ENCODE measurements at regions not wholly inside any gene's neighbourhood (a gene's known extent, or its start where the extent isn't known, plus 50 kb on each side); places are given as distances from the start of the nearest gene placed in this dataset.

GRCh38 chr2:236855176-236855865 is 230.4 kb upstream of the COPS8 start:
- H3K36me3 Mint-ChIP-seq (ENCODE audit: low read depth): no peaks in the 10 kb centered on the region
- H3K27me3 Mint-ChIP-seq (ENCODE audit: low read depth): no peaks in the 10 kb centered on the region
- ATAC-seq: no peak
- no peaks in the 10 kb centered on the region for H3K9me3 Mint-ChIP-seq (ENCODE audit: insufficient read depth)
- POLR2A ChIA-PET: no interaction called here
- H3K4me3 Mint-ChIP-seq: no peak overlapping the region
- no peak for DNase-seq
- H3K4me1 Mint-ChIP-seq (ENCODE audit: low read depth): no peaks in the 10 kb centered on the region
- no peak overlapping the region for H3K27ac Mint-ChIP-seq
- CTCF ChIA-PET: no interaction called here

GRCh38 chr2:236855866-236856847 is 229.5 kb upstream of the COPS8 start:
- H3K27me3 Mint-ChIP-seq (ENCODE audit: low read depth): no peaks in the 10 kb centered on the region
- no peak overlapping the region for H3K27ac Mint-ChIP-seq
- no peaks in the 10 kb centered on the region for H3K9me3 Mint-ChIP-seq (ENCODE audit: insufficient read depth)
- CTCF ChIA-PET: no interaction called here
- ATAC-seq: no peak
- no peaks in the 10 kb centered on the region for H3K4me1 Mint-ChIP-seq (ENCODE audit: low read depth)
- DNase-seq: no peak
- H3K36me3 Mint-ChIP-seq (ENCODE audit: low read depth): no peaks in the 10 kb centered on the region
- no peak overlapping the region for H3K4me3 Mint-ChIP-seq
- POLR2A ChIA-PET: no interaction called here

- H3K4me3 Mint-ChIP-seq: no peak overlapping the region
- H3K27me3 Mint-ChIP-seq (ENCODE audit: low read depth): no peaks in the 10 kb centered on the region
- DNase-seq (no peak), ATAC-seq (no peak)
- CTCF ChIA-PET: no interaction called here
- H3K4me1 Mint-ChIP-seq (ENCODE audit: low read depth): no peaks in the 10 kb centered on the region
- no peaks in the 10 kb centered on the region for H3K9me3 Mint-ChIP-seq (ENCODE audit: insufficient read depth)
- POLR2A ChIA-PET: no interaction called here
- no peak overlapping the region for H3K27ac Mint-ChIP-seq
- H3K36me3 Mint-ChIP-seq (ENCODE audit: low read depth): no peaks in the 10 kb centered on the region
Measured at GRCh38 chr2:236856848-236857235, 228.8 kb upstream of the COPS8 start.

GRCh38 chr2:236857246-236857645 is 228.4 kb upstream of the COPS8 start:
- no peak overlapping the region for H3K27ac Mint-ChIP-seq
- H3K4me3 Mint-ChIP-seq: no peak overlapping the region
- CTCF ChIA-PET: no interaction called here

GRCh38 chr2:236857781-236858180 is 227.9 kb upstream of the COPS8 start:
- no peaks in the 10 kb centered on the region for H3K9me3 Mint-ChIP-seq (ENCODE audit: insufficient read depth)
- ATAC-seq: no peak
- POLR2A ChIA-PET: no interaction called here
- CTCF ChIA-PET: no interaction called here
- H3K4me3 Mint-ChIP-seq: no peak overlapping the region
- H3K36me3 Mint-ChIP-seq (ENCODE audit: low read depth): no peaks in the 10 kb centered on the region
- no peak for DNase-seq
- no peak overlapping the region for H3K27ac Mint-ChIP-seq
- H3K27me3 Mint-ChIP-seq (ENCODE audit: low read depth): no peaks in the 10 kb centered on the region
- no peaks in the 10 kb centered on the region for H3K4me1 Mint-ChIP-seq (ENCODE audit: low read depth)

More at GRCh38 chr2:236857246-236857645, 228.4 kb upstream of the COPS8 start:
- DNase-seq: no peak
- Mint-ChIP-seq H3K27me3 (ENCODE audit: low read depth) (no peaks in the 10 kb centered on the region), H3K36me3 (ENCODE audit: low read depth) (no peaks in the 10 kb centered on the region), H3K4me1 (ENCODE audit: low read depth) (no peaks in the 10 kb centered on the region), H3K9me3 (ENCODE audit: insufficient read depth) (no peaks in the 10 kb centered on the region)
- ATAC-seq: no peak
- POLR2A ChIA-PET: no interaction called here

- H3K9me3 Mint-ChIP-seq (ENCODE audit: insufficient read depth): no peaks in the 10 kb centered on the region
- ChIA-PET POLR2A (no interaction called here), CTCF (no interaction called here)
- no peaks in the 10 kb centered on the region for H3K4me1 Mint-ChIP-seq (ENCODE audit: low read depth)
- no peaks in the 10 kb centered on the region for H3K27me3 Mint-ChIP-seq (ENCODE audit: low read depth)
- ATAC-seq (no peak), DNase-seq (no peak)
- H3K4me3 Mint-ChIP-seq: no peak overlapping the region
- H3K27ac Mint-ChIP-seq: no peak overlapping the region
- H3K36me3 Mint-ChIP-seq (ENCODE audit: low read depth): no peaks in the 10 kb centered on the region
Measured at GRCh38 chr2:236858661-236859060, 227.0 kb upstream of the COPS8 start.

GRCh38 chr2:236859908-236860307 is 225.8 kb upstream of the COPS8 start:
- Mint-ChIP-seq H3K4me1 (ENCODE audit: low read depth) (no peaks in the 10 kb centered on the region), H3K9me3 (ENCODE audit: insufficient read depth) (no peaks in the 10 kb centered on the region), H3K27me3 (ENCODE audit: low read depth) (no peaks in the 10 kb centered on the region), H3K27ac (no peak overlapping the region), H3K4me3 (no peak overlapping the region), H3K36me3 (ENCODE audit: low read depth) (no peaks in the 10 kb centered on the region)
- ATAC-seq (no peak), DNase-seq (no peak)
- ChIA-PET POLR2A (no interaction called here), CTCF (no interaction called here)

GRCh38 chr2:236861196-236861875 is 224.4 kb upstream of the COPS8 start:
- ChIA-PET POLR2A (no interaction called here), CTCF (no interaction called here)
- ATAC-seq (no peak), DNase-seq (no peak)
- no peak overlapping the region for H3K4me3 Mint-ChIP-seq
- no peaks in the 10 kb centered on the region for H3K9me3 Mint-ChIP-seq (ENCODE audit: insufficient read depth)
- H3K4me1 Mint-ChIP-seq (ENCODE audit: low read depth): no peaks in the 10 kb centered on the region
- no peaks in the 10 kb centered on the region for H3K27me3 Mint-ChIP-seq (ENCODE audit: low read depth)
- no peak overlapping the region for H3K27ac Mint-ChIP-seq
- no peaks in the 10 kb centered on the region for H3K36me3 Mint-ChIP-seq (ENCODE audit: low read depth)

- Mint-ChIP-seq H3K27ac (no peak overlapping the region), H3K36me3 (ENCODE audit: low read depth) (no peaks in the 10 kb centered on the region), H3K27me3 (ENCODE audit: low read depth) (no peaks in the 10 kb centered on the region), H3K9me3 (ENCODE audit: insufficient read depth) (no peaks in the 10 kb centered on the region), H3K4me3 (no peak overlapping the region), H3K4me1 (ENCODE audit: low read depth) (no peaks in the 10 kb centered on the region)
- ATAC-seq: no peak
- DNase-seq: no peak
- ChIA-PET CTCF (no interaction called here), POLR2A (no interaction called here)
Measured at GRCh38 chr2:236861944-236862343, 223.7 kb upstream of the COPS8 start.

- POLR2A ChIA-PET: no interaction called here
- Mint-ChIP-seq H3K4me1 (ENCODE audit: low read depth) (no peaks in the 10 kb centered on the region), H3K4me3 (no peak overlapping the region), H3K9me3 (ENCODE audit: insufficient read depth) (no peaks in the 10 kb centered on the region), H3K36me3 (ENCODE audit: low read depth) (no peaks in the 10 kb centered on the region), H3K27me3 (ENCODE audit: low read depth) (no peaks in the 10 kb centered on the region), H3K27ac (no peak overlapping the region)
- no peak for ATAC-seq
- CTCF ChIA-PET: no interaction called here
- DNase-seq: no peak
Measured at GRCh38 chr2:236862526-236862925, 223.2 kb upstream of the COPS8 start.

- H3K9me3 Mint-ChIP-seq (ENCODE audit: insufficient read depth): no peaks in the 10 kb centered on the region
- H3K36me3 Mint-ChIP-seq (ENCODE audit: low read depth): no peaks in the 10 kb centered on the region
- H3K27ac Mint-ChIP-seq: no peak overlapping the region
- CTCF ChIA-PET: no interaction called here
- no peak overlapping the region for H3K4me3 Mint-ChIP-seq
- POLR2A ChIA-PET: no interaction called here
- DNase-seq (no peak), ATAC-seq (no peak)
- H3K4me1 Mint-ChIP-seq (ENCODE audit: low read depth): no peaks in the 10 kb centered on the region
- no peaks in the 10 kb centered on the region for H3K27me3 Mint-ChIP-seq (ENCODE audit: low read depth)
Measured at GRCh38 chr2:236862961-236863728, 222.5 kb upstream of the COPS8 start.

GRCh38 chr2:236863729-236864126 is 222.0 kb upstream of the COPS8 start:
- POLR2A ChIA-PET: no interaction called here
- Mint-ChIP-seq H3K27me3 (ENCODE audit: low read depth) (no peaks in the 10 kb centered on the region), H3K4me1 (ENCODE audit: low read depth) (no peaks in the 10 kb centered on the region), H3K36me3 (ENCODE audit: low read depth) (no peaks in the 10 kb centered on the region), H3K27ac (no peak overlapping the region), H3K9me3 (ENCODE audit: insufficient read depth) (no peaks in the 10 kb centered on the region), H3K4me3 (no peak overlapping the region)
- no peak for DNase-seq
- no peak for ATAC-seq
- CTCF ChIA-PET: no interaction called here

All from activated CD8-positive, alpha-beta T cell treated with anti-CD3 and anti-CD28 coated beads, Interleukin-2, amount 10 ng/mL, durations not matched to agents 7 days and 5 days (primary cell).